ENCODE measurements at regions not wholly inside any gene's neighbourhood (a gene's known extent, or its start where the extent isn't known, plus 50 kb on each side); places are given as distances from the start of the nearest gene placed in this dataset.

DNA sequence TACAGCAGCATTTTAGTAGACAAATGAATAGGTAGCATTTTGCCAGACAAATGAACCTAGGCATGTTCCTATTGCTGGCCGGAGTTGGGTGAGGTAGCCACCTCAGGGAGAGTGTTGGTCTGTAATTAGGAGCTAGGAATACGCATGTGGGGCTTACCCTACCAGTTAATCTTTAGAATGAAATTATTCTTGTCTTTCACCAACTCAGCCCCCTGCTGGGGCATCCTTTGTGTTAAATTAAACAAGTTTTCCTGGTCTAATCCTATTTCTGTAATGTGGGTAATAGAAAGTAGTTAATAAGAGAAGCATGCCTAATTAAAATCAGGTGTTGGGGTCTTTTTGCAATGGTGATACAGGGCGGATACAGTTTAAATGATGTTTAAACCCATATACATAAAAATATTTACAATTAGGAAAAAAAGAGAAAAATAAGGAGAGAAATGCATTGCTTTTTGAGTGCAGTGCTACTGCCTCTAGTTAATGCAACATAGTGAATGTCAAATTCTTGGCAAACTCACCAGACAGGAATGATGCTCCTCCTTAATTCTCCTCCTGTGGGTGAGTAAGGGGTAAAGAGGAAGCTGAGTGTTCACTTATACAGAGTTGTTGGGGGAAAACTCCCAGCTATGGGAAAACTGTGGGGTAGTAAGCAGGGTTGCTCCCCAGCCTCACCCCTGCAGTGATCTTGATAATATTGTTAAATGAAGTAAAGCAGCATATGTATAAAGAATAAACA, 276.4 kb upstream of the EDNRB start:
- no peak for DNase-seq
- no peak overlapping the region for H3K4me3 ChIP-seq
- intact Hi-C loops (cut with DNase I; ENCODE audit: low total_unique reads), result no loop called here

GRCh38 chr13:78193846-78194245, 275.2 kb upstream of the EDNRB start:
- Histone ChIP-seq H3K36me3 (no peaks in the 10 kb centered on the region), H3K4me3 (no peak overlapping the region), H3K9me3 (no peaks in the 10 kb centered on the region), H3K27me3 (no peaks in the 10 kb centered on the region), H3K27ac (no peak overlapping the region), H3K4me1 (no peaks in the 10 kb centered on the region)
- DNase-seq, result no peak
- intact Hi-C loops (cut with DNase I; ENCODE audit: low total_unique reads), result no loop called here
- TF ChIP-seq, protein P1, sequence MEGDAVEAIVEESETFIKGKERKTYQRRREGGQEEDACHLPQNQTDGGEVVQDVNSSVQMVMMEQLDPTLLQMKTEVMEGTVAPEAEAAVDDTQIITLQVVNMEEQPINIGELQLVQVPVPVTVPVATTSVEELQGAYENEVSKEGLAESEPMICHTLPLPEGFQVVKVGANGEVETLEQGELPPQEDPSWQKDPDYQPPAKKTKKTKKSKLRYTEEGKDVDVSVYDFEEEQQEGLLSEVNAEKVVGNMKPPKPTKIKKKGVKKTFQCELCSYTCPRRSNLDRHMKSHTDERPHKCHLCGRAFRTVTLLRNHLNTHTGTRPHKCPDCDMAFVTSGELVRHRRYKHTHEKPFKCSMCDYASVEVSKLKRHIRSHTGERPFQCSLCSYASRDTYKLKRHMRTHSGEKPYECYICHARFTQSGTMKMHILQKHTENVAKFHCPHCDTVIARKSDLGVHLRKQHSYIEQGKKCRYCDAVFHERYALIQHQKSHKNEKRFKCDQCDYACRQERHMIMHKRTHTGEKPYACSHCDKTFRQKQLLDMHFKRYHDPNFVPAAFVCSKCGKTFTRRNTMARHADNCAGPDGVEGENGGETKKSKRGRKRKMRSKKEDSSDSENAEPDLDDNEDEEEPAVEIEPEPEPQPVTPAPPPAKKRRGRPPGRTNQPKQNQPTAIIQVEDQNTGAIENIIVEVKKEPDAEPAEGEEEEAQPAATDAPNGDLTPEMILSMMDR (IDR thresholded peaks at IDR 0.05), result no peak

More for the DNA sequence above, 276.4 kb upstream of the EDNRB start:
- no peak overlapping the region for H3K27ac ChIP-seq
- no peaks in the 10 kb centered on the region for H3K4me1 ChIP-seq
- TF ChIP-seq, protein P1 (IDR thresholded peaks at IDR 0.05), result no peak
- no peaks in the 10 kb centered on the region for H3K36me3 ChIP-seq
- H3K27me3 ChIP-seq, result no peaks in the 10 kb centered on the region
- H3K9me3 ChIP-seq, result no peaks in the 10 kb centered on the region

- H3K36me3 ChIP-seq, result no peaks in the 10 kb centered on the region
- H3K27ac ChIP-seq, result no peak overlapping the region
- TF ChIP-seq, protein P1 (IDR thresholded peaks at IDR 0.05), result no peak
- DNase-seq, result no peak
- H3K9me3 ChIP-seq, result no peaks in the 10 kb centered on the region
- intact Hi-C loops (cut with DNase I; ENCODE audit: low total_unique reads), result no loop called here
- no peaks in the 10 kb centered on the region for H3K4me1 ChIP-seq
- H3K27me3 ChIP-seq, result no peaks in the 10 kb centered on the region
- H3K4me3 ChIP-seq, result no peak overlapping the region
Observed at GRCh38 chr13:78192716-78193115, 274.1 kb upstream of the EDNRB start.

DNA sequence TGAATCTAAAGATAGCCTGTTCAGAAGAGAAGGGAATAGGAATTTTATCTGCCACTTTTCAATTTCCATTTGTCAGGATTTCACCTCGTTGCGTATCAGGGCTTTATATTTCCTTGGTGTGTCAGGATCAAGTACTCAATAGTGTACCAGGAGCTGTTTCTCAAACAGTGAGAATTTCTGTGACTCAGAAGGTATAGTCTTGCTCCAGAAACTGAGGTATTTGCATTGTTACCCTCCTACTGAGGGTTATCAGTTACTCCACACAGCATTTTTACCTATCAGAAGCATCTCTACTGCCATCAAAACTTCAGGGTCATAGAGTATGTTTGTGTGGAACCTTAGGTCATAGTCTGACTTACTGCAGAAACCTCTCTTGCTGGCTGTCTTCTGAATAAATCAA, 271.7 kb upstream of the EDNRB start:
- no peak for DNase-seq
- H3K27ac ChIP-seq, result no peak overlapping the region
- H3K4me3 ChIP-seq, result no peak overlapping the region
- H3K4me1 ChIP-seq, result no peaks in the 10 kb centered on the region
- H3K9me3 ChIP-seq, result no peaks in the 10 kb centered on the region
- H3K27me3 ChIP-seq, result no peaks in the 10 kb centered on the region
- intact Hi-C loops (cut with DNase I; ENCODE audit: low total_unique reads), result no loop called here
- TF ChIP-seq, protein P1 (IDR thresholded peaks at IDR 0.05), result no peak
- no peaks in the 10 kb centered on the region for H3K36me3 ChIP-seq

GRCh38 chr13:78187781-78188180, 269.1 kb upstream of the EDNRB start:
- H3K9me3 ChIP-seq, result no peaks in the 10 kb centered on the region
- no peaks in the 10 kb centered on the region for H3K27me3 ChIP-seq
- H3K36me3 ChIP-seq, result no peaks in the 10 kb centered on the region
- no peak overlapping the region for H3K4me3 ChIP-seq
- TF ChIP-seq, protein P1 (IDR thresholded peaks at IDR 0.05), result no peak
- intact Hi-C loops (cut with DNase I; ENCODE audit: low total_unique reads), result no loop called here
- no peak for DNase-seq
- H3K27ac ChIP-seq, result no peak overlapping the region
- no peaks in the 10 kb centered on the region for H3K4me1 ChIP-seq

Data from tibial artery (tissue), 4 donors.